COLO668 (cell line): ENCODE measurements at regions not wholly inside any gene's neighbourhood (a gene's known extent, or its start where the extent isn't known, plus 50 kb on each side); places are given as distances from the start of the nearest gene placed in this dataset.

Source experiments
- DNase-seq: peaks from one replicate; lab custom pipeline; 2025; ENCODE audit not compliant: unreplicated experiment; lab: John Stamatoyannopoulos, UW

GRCh38 chr4:38230121-38230801 is 270.1 kb downstream of the PTTG2 start:
- DNase-seq: peak; percentile 41

DNA sequence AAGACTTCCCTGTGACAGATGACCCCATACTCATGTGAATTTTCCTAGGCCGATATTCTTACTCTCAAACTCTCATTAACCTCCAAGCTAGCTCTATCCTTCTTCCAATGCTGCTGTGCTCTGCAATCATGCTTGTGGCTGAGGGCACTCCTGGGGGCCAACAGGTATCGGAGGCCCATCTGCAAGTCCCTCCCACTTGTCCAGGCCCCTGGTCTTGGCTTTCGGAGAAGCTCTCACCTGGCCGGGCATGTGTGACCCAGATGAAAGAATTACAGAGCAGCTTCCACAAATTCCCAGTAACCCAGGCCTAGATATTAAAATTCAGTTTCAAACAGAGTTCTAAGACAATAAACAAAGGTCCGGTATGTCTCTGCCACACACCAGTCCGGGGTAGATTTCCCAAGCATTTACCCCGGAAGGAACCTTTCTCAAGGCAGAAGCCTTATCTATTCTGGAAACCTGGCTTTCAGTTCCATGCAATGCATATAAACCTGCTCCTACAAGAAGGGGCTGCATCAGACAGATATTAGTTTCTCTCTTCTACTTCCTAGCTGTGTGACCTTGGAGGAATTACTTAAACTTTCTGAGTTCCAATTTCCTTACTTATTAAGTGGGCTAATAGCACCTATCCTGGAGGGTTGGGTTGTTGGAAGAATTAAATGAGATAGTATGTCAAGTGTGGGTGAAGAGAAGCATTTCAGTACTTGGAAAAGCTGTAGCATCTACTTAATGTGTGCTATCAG is 270.8 kb downstream of the PTTG2 start:
- no peak for DNase-seq

GRCh38 chr4:38231626-38232025 is 271.4 kb downstream of the PTTG2 start:
- peak; percentile 11 for DNase-seq

DNA sequence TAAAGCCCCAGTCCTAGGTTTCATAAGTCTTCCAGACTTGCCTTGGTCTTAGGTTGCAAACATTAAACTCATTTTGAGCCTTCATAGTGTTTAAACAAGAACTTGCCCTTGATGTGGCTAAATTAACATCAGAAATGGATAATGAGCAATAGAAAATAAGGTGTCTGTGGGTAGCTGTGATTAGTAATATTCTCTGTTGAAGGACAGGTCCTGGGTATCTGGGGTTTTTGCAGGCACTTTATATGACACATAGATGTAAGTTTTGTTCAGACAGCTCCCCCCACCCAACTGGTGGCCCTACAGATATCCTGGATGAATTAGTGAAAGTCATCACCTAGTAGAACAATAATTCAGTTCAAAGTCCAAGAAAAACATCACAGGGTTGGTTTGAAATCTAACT is 272.5 kb downstream of the PTTG2 start:
- no peak for DNase-seq

GRCh38 chr4:38233727-38234480 is 273.7 kb downstream of the PTTG2 start:
- DNase-seq: no peak

DNA sequence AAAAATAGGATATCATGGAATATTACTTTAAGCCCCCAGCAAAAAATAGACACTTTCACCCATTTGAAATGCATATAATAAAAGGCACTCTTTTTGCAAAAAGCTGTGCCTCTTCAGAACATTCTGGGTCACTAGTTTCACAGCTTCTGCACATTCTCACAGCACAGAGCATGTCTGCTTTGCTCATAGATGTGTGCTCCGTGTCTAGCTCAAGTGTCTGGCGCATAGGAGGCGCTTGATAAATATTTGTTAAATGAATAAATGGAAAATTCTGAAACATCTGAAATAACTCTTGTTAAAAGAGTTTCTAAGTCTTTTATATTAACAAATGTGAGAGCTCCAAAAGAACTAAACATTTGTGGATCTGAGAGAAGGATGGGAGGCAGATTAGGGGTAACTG is 275.2 kb downstream of the PTTG2 start:
- no peak for DNase-seq

DNA sequence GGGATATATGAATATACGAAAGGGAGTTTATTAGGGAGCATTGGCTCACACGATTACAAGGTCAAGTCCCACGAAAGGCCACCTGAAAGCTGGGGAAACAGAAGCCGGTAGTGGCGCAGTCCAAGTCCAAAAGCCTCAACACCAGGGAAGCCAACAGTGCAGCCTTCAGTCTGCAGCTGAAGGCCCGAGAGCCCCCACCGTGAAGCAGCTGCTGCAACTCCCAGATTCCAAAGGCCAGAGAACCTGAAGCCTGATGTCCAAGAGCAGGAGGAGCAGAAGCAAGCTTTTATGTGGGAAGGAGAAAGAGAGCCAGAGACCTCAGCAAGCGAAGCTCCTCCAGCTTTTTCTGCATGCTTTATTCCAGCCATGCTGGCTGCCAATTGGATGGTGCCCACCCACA is 275.8 kb downstream of the PTTG2 start:
- DNase-seq: no peak

DNA sequence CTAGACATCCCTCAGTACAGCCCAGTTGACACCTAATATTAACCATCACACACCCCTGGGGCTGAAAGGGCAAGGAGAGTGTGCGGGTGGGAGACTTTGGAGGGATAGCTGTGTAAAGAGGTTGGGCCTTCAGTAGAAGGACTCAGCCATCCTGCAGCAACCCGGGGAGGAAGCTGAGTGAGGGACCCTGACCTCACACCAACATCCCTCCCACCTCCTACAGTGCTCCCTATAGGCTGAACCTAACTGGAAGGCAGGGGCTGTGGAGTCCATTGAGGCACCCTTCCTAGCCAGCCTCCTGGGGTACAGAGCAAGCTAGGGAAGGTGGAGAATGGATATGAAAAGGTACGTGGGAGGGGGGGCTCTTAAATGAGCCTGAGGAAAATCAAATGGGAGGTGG is 276.3 kb downstream of the PTTG2 start:
- no peak for DNase-seq

DNA sequence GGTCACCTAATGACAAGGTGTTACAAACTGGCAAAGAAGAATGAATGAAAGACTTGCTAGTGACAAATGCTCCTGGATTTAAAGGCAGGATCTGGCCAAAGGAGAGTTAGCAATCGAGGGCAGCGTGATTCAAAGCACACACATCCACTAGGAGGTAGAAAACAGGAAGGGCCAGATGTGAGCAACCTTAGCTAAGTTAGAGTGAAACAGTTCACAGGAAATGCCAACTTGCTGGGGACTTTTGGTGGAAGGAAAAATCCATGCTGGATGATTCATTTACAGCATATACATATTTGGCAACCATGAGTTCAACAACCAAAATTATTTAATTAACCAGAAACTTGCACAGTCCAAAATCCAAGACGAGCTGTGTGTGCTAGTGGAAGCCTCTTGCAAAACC is 276.9 kb downstream of the PTTG2 start:
- no peak for DNase-seq

DNA sequence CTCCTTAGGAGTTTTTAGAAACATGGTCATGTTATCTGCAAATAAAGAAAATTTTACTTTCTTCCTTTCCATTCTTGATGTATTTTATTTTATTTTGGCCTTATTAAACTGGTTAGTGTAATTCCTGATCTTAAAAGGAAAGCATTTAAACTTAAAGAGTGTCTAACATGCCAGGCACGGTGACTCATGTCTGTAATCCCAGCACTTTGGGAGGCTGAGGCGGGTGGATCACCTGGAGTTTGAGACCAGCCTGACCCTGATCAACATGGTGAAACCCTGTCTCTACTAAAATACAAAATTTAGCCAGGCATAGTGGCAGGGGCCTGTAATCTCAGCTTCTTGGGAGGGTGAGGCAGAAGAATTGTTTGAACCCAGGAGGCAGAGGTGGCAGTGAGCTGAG is 281.3 kb downstream of the PTTG2 start:
- no peak for DNase-seq

- DNase-seq: no peak
Measured at GRCh38 chr4:38242101-38242500, 281.9 kb downstream of the PTTG2 start.

DNA sequence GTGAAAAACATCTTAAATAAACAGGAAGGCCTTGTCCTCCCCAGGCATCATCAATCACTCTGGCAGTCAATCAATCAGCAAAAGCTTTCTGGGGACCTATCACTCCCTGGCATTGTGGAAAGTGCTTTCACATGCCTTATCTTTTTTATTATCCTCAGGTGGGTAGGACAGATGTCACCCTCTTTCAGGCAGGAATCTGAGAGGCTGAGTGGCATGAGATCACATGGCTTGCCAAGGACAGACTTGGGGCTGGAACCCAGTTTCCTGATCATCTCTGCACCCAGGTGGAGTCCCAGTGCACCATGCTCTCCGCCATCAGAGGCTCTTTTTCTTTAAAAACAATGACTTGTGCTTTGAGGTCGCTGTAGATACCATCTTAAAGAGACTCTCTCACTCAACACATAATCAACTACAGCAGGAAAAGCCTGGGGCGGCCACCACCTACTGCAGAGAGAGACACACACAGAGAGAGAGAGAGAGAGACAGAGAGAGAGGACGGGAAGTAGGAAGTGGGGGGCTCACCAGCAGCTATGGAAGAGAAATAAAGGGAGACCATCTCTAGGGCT is 282.7 kb downstream of the PTTG2 start:
- no peak for DNase-seq

GRCh38 chr4:38243388-38244053 is 283.3 kb downstream of the PTTG2 start:
- DNase-seq: no peak

GRCh38 chr4:38254825-38255224 is 294.6 kb downstream of the PTTG2 start:
- DNase-seq: no peak

GRCh38 chr4:38255572-38255971 is 295.4 kb downstream of the PTTG2 start:
- no peak for DNase-seq

GRCh38 chr4:38266616-38267015 is 306.4 kb downstream of the PTTG2 start:
- DNase-seq: peak; percentile 15

DNA sequence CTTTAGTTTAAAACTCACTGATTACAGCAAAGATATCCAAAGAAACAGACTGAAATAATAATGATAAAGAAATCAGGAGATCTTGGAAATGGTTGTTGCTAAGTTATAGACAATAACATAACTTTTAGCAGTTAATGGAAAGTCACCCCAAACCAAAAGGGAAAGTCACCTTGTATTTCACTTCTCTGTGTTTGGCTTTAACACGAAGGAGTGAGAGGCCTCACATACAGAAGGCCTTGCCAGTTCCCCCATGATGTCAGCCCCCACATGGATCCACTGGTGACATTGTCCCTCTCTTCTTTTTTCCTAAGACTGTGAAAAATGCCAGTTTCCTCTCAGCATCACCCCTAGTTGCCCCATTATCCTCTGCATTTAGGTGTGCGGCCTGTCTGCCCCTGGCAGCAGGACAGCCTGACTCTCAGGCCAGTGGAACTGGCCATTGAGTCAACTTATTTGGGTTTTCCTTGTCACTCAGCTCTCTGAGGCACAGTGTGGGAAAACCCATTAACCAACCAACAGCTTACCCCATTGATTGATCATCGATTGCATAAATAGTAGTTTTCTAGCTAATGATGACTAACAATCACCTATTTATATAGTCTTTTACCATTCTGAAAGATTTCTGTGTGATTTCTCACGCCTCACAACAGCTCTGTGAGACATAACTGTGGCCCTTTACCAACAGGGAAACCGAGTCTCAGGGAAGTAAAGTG is 308.1 kb downstream of the PTTG2 start:
- no peak for DNase-seq

GRCh38 chr4:38268837-38269236 is 308.6 kb downstream of the PTTG2 start:
- DNase-seq: no peak

GRCh38 chr4:38273407-38273806 is 313.2 kb downstream of the PTTG2 start:
- no peak for DNase-seq

DNA sequence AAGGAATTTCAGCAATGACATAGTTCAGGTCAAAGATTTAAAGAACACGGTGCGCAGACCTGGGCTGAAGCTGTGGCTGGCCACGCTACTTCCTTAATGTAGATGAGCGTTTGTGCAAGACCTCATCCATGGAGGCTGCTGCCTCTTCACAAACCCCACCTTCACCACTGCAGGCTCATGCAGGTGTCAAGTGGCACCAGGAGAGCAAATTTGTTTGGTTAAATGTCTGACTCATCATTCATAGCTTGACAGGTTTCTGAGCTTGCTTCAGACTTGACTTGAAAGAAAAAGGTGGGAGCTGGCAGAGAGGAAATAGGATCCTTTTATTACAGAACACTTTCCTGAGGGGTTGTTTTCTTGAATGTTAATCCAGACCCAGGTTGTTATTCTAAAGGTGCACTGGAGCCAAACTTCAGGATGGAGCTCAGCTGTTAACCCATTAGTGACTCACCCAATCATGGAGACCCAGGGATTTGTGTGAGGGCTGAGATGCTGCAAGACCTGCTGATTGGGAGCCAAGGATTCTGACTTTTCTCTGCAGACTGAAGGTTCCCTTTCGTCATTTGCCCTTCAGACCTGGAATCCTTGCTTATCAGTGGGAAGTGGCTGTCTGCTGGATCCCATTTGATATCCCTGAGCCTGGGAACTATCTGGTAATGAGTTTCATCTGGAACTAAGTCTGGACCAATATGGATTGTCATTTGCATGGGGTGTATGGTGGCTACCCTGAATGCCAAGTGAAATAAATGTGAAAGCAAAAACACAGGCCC is 315.3 kb downstream of the PTTG2 start:
- DNase-seq: peak; percentile 62
